HG03095 (cell line): ENCODE measurements at regions not wholly inside any gene's neighbourhood (a gene's known extent, or its start where the extent isn't known, plus 50 kb on each side); places are given as distances from the start of the nearest gene placed in this dataset.

Source experiments
- ATAC-seq: cut with Tn5 transposase; IDR thresholded peaks from one replicate; pipeline ENCODE4 v1.9.1; 2021; ENCODE audit warnings: moderate library complexity; ENCODE audit not compliant: unreplicated experiment

- ATAC-seq = no peak
These were observed 132.7 kb upstream of the TNC start for GRCh38 chr9:115250621-115251032.

GRCh38 chr9:115254287-115255180 lies 136.6 kb upstream of the TNC start:
- no peak for ATAC-seq

DNA sequence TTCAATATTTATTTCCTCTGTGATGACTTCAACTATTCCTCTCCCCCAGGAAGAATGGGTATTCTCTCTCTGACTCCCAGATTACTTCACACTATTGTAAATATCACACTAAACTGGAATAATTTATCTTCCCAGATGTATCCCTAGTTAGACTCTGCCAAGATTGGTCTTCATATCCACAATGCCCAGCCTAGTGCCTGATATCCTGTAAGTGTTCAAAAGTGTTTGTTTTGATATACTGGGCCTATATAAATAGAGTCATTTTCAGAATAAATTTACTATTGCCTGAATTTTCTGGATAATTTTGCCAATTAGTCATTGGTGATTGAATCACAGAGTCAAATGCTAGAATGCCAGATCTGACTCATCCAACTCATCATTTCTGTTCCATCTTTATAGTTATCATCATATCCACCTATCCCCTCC lies 143.7 kb upstream of the TNC start:
- no peak for ATAC-seq

DNA sequence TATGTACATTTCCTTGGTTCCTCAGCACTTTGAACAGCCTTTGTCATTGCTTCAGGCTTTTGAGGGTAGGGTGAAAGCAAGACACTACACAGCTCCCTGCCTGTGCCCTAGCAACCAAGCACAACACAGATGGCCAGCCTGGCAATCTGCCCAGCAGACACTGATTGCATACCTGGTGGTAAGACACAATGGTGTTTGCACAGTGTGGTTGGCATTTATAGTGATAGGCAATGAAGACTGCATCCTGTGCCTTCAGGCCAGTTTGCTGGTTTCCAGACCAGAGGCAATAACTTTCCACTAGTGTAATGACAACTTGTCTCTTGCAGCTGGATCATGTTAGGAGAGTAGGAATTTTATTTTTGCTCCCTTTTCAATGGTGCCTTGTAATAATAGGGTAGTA lies 144.5 kb upstream of the TNC start:
- ATAC-seq = no peak

GRCh38 chr9:115262952-115263351 lies 145.0 kb upstream of the TNC start:
- ATAC-seq = no peak

DNA sequence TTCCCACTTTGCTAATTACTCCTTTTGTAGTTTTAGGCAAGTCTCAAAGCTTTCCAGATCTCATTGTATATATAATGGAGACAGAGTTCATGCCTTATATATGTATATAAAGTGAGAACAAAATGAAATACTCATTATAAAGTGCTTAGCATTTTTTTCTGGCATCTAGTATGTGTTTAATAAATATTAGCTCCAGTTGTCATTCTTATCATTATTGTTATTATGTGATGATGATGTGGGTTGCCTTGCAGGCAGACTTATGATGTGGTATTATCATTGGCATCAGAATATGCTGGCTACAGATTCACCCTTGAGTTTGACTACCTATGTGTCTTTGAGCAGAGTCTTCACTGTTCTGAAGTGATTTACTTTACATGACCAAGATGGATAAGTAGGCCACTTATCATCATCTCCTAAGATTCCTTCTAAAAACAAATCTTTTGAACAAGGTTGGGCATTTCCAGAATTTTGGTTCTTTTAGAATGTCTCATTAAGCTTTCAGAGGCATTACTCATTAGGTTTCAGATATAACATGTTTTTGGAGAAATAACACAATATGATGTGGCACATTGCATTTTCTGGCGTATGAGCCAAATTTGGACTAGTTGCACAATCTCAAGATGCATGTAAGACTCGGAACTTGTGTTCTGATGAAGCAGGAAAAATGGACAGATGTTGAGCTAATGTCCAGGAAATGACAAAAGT lies 145.6 kb upstream of the TNC start:
- ATAC-seq = no peak

- ATAC-seq = no peak
These were observed 146.4 kb upstream of the TNC start for GRCh38 chr9:115264313-115264712.

- no peak for ATAC-seq
These were observed 149.8 kb upstream of the TNC start for GRCh38 chr9:115267790-115268189.

- no peak for ATAC-seq
These were observed 157.8 kb upstream of the TNC start for GRCh38 chr9:115275753-115276152.

- no peak for ATAC-seq
These were observed 158.7 kb upstream of the TNC start for GRCh38 chr9:115276621-115277020.

- ATAC-seq = no peak
These were observed 159.3 kb upstream of the TNC start for GRCh38 chr9:115277301-115277700.

- no peak for ATAC-seq
These were observed 160.5 kb upstream of the TNC start for GRCh38 chr9:115278326-115279035.

- no peak for ATAC-seq
These were observed 165.4 kb upstream of the TNC start for GRCh38 chr9:115283395-115283794.

DNA sequence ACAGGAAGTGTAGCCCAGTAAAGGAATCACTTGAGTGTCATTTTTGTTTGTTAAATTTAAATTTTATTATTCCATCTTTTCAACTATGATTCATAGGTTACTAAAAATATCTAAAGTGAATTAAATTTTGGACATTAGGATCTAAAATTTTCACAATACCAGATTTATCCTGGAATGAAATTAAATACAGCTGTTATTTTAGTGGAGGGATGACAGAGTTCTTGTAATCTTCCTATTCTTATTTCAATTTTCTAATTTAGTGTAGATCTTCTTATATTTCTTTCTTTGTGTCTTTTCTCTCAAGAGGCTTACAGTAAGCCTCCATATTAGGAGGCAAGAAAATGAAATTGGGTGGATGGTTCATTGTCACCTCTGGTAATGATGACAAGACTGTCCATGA lies 167.9 kb upstream of the TNC start:
- no peak for ATAC-seq

DNA sequence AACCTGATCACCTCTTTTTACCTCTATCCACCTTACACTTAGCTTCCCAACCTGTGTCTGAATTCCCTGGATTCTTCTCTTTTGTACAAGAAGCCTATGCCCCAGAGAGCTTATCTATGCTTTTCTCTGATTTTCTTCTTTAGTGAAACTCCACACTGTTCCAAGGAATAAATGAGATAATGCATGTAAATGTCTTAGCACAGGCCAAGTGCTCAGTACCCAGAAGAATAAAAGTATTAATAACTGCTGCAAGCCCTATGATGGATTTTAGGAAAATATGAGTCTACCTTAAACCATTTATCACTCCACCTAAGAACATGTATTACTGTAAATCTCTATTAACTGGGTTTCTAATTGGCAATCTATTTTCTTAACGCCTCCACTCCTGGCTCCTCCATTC lies 168.5 kb upstream of the TNC start:
- no peak for ATAC-seq

- ATAC-seq = no peak
These were observed 171.8 kb upstream of the TNC start for GRCh38 chr9:115289757-115290208.

- ATAC-seq = no peak
These were observed 173.9 kb upstream of the TNC start for GRCh38 chr9:115291841-115292240.

DNA sequence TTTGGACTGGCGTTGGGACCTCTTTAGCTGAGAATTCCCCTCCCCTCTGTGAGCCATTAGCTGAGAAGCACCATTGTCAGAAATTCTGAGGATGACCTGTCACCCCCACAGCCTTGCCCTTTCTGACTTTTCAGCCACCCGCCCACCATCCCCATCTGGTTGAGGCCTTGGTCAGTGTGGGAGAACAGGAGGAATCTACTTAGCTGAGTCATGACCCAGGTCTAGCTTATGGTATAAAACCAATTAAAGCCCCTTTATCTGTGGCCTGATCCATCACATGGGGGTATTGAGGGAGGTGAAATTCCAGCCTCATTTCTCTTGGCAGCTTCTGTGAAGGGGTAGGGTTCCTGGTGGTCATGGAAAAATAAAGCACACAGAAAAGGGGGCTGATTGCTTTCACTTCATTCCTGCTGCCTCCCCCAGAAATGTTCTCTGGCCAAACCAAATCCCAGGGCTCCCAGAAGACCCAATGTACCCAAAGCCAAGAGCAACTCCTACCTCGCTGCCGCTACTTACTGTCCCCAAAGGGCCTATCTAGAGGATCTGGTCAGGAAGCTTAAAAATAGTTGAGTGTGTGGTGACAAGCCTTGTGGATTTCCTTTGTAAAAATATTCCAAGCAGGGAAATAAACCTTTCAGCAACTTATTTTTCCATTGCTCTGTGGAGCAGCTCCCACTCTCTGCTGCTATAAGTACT lies 174.8 kb upstream of the TNC start:
- ATAC-seq = no peak

DNA sequence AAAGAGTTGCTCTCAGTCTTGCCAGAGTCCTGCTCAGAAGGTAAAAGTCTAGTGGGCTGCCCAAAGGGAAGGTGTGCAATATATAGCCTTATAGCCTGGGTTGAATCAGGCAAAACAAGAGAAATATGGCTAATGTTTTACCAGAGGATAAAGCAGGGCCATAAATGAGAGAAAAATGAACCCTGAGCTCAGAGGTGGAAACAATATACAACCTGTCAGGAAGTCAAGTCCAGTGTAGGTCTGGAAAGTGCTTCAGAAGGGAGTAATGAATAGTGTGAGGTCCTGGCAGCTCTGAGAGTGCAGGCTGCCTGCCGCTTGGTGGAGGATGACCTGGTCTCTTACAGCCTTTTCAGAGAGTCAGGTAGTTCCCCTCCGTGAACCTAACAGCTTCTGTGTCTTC lies 177.8 kb upstream of the TNC start:
- no peak for ATAC-seq

DNA sequence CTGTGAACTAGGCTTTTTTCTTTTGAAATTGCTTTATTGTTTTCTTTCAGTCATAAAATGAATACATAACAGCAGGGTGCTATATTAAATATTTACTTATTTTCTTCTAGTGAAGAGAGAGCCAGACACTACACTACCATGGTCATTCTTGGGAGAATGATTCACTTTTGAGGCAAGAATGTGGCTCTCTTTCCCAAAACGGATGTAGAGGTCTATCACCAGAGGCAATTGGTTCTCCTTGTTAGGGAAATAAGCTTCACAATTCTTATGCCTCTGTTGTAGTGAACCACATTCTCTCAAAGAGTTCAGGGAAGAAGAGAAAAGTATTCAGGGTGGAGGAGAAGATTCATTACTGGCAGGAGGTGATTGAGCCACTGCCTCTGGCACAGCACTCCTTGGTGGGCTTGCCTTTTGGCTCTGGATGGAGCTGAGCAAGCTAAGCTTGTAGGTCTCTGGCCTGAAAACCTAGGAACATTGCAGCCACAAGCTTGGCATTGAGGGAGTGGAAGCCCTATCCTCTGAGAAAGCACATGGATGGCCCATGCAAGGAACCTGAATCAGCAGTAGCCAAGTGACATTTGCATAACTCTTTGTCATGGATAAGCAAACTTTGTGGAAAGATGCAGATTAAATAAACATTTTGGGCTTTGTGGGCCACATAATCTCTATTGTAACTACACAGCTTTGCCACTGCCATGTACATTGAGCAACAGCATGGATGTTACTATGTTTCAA lies 179.0 kb upstream of the TNC start:
- ATAC-seq = no peak
